ENCODE measurements at regions not wholly inside any gene's neighbourhood (a gene's known extent, or its start where the extent isn't known, plus 50 kb on each side); places are given as distances from the start of the nearest gene placed in this dataset.
"Not testable (repeated sequence)": the region's sequence is repeated elsewhere in the genome, so short reads cannot be mapped to it uniquely, and the experiment has no call there.

DNA sequence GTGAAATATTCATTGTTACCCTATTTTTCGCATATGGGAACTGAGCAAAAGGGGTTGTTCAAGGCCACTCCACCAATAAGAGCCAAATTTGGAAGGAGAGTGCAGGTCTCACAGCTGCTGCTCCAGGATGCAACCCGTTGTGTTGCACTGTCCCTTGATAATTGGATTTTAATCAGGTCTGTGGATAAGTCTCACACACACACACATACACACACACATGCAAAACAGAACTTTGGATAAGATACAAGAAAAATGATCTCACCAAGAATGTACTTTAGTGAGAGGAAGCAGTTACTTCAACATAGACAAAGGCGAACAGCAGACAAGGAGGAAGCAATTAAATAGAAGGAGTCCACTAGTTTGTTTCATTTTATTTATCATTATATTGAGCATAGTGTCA lies 127.3 kb upstream of the EDNRB start:
- H3K9me3 ChIP-seq, result no peaks in the 10 kb centered on the region
- no peak overlapping the region for H3K4me3 ChIP-seq
- H3K27me3 ChIP-seq, result no peaks in the 10 kb centered on the region; the same call in 1 of the 2 replicates
- H3K36me3 ChIP-seq, result no peaks in the 10 kb centered on the region
- no peak for DNase-seq

DNA sequence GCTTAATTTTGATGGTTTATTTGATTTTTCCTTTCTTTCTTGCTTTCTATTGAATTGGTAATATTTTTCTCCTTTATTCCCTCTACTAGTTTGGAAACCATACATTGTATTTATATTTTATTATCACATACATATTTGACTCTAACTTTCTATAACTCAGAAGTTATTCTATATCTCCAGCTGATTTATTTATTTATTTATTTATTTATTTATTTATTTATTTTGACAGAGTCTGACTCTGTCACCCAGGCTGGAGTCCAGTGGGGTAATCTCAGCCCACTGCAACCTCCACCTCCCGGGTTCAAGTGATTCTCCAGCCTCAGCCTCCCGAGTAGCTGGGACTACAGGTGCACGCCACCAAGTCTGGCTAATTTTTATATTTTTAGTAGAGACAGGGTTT lies 122.7 kb upstream of the EDNRB start:
- not testable (repeated sequence) for H3K27me3 ChIP-seq, H3K4me3 ChIP-seq, DNase-seq, H3K36me3 ChIP-seq, H3K9me3 ChIP-seq

DNA sequence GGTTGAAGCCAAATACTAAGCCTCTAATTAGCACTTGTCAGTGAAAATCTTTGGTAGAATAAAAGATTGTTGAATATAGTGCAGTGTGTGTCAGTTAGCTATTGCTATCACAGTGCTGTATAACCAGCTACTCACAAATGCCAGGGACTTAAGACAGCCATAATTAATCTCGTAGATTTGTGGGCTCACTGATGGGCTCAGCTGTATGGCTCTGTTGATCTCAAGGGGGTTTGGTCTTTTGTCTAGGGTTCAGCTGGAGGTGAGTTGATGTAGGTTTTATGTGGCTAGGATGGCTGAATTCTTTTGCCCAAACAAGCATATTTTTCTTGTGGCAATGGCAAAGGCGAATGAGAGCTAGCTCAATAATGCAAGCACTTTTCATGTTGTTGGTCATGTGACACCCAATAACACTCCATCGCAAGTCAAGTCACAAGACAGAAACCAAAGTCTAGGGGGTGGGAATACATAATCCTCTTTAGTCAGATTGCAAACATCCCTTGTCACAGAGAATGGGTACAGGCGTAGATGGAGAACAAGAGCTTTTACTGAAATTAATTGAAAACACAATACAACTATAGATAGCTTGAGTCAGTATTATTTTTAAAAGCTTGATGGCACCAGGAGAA lies 121.7 kb upstream of the EDNRB start:
- no peak for DNase-seq
- Histone ChIP-seq H3K27me3 (no peaks in the 10 kb centered on the region; the same call in 1 of the 2 replicates), H3K4me3 (no peak overlapping the region), H3K9me3 (no peaks in the 10 kb centered on the region), H3K36me3 (no peaks in the 10 kb centered on the region)

DNA sequence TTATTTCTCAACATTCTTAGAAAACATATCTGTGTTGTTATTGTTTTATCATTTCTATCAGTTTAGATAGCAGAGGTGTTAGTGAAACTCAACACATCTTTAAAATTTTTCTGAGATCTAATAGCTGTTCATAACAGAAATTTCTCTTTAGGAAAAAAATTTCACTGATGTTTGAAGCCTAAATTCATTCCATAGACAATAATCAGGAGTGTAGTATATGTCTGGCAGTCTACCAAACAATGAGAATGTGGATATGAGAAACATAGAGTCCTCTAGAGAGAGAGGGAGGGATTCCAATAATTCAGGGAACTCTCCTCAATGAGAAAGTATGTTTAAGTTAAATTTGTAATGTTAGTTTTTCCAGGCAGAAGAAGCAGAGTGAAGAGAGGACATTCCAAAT lies 118.2 kb upstream of the EDNRB start:
- Histone ChIP-seq H3K36me3 (no peaks in the 10 kb centered on the region), H3K27me3 (no peaks in the 10 kb centered on the region), H3K4me3 (no peak overlapping the region), H3K9me3 (no peaks in the 10 kb centered on the region)
- DNase-seq, result no peak

DNA sequence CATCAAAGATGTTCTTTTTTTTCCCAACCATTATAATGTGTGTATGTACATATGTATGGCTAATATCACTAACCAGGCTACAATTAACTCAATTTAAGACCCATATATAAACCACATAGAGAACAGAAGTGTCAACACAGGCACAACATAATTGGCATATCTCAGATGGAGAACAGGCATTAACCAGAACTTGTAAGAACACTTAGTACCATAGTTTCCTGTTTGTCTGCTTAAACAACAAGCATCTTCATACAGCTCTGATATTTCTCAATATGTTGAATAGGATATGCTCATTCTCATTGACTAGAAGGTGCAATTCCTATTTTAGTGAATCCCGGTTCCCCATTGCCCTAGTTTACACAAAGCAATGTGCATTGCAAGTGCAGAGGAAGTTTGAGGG lies 116.9 kb upstream of the EDNRB start:
- DNase-seq, result no peak
- no peaks in the 10 kb centered on the region for H3K9me3 ChIP-seq
- H3K4me3 ChIP-seq, result no peak overlapping the region
- no peaks in the 10 kb centered on the region for H3K27me3 ChIP-seq
- H3K36me3 ChIP-seq, result no peaks in the 10 kb centered on the region

DNA sequence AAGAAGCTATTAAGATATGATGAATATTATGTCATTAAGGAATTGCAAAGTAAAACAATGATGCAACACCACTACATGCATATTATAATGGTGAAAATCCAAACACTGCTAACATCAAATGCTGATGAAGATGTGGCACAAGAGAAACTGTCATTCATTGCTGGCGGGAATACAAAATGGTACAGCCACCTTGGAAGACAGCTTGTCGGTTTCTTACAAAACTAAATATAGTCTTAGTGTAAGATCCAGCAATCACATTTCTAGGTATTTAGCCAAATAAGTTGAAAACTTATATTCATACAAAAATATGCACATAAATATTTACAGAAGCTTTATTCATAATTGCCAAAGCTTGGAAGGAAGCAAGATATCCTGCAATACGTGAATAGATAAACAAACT lies 114.9 kb upstream of the EDNRB start:
- Histone ChIP-seq H3K27me3 (no peaks in the 10 kb centered on the region), H3K36me3 (no peaks in the 10 kb centered on the region), H3K4me3 (no peak overlapping the region), H3K9me3 (no peaks in the 10 kb centered on the region)
- DNase-seq, result no peak

DNA sequence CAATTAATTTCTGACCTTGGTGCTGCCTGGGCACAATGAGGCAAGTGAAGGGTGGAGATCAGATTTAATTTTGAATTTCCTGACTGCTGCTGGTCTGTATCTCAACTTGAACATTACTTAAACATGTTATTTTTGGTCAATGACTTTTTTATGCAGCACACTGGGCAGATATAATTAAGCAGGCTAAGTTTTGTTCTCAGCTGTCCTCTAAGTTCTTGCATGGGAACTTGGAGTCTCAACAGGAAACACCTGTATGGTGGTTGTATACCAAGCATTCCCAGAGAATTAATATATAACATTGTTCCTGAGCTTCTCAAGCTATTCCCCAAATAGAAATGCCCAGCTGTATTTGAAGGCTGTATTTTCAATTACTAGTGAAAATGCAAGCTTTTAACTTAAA lies 113.5 kb upstream of the EDNRB start:
- H3K27me3 ChIP-seq, result no peaks in the 10 kb centered on the region
- no peaks in the 10 kb centered on the region for H3K9me3 ChIP-seq
- DNase-seq, result no peak
- no peak overlapping the region for H3K4me3 ChIP-seq
- H3K36me3 ChIP-seq, result no peaks in the 10 kb centered on the region

DNA sequence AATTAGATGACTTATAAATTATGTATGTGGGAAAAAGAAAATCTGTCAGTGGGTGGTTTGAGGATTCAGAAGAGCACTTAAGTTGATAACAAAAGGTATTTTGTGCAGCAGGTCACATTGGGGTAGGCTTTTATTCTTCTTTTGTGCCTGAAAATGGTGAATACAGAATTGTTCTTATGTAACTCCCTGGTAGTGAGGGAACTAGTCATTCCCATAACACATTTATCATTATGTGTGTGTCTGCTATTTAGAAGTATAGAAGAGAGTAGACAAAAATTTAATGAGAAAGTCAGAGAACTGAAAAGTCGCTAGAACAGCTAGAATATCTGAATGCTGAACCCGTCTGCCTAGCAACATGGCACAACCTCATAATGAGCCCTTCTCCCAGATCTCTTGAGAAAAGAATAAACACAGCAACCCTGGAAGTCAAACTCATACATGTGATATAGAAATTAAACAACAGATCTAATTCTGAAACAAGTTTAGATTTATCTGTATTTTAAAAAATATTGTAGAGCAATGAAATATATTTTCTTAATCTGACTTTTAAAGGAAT lies 111.8 kb upstream of the EDNRB start:
- Histone ChIP-seq H3K4me3 (no peak overlapping the region), H3K27me3 (no peaks in the 10 kb centered on the region), H3K36me3 (no peaks in the 10 kb centered on the region), H3K9me3 (no peaks in the 10 kb centered on the region)
- DNase-seq, result no peak

DNA sequence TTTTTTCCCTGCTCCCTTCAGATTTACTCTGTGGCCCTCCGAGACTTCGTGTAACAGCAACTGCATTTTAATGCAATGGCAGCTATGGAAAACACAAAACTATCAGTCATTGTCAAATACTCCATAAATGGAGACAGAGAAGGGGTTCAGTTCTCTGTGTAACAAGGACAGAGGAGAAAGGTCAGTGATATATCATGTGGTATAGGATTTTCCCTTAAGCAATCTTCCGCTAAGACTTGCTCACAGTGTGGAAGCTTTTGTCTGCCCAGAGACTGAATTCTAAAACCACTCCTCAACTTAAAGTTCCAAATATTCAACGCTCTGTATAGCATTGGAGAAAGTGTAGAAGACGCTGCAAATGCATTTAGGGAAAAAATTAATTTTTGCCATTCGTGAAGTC lies 111.3 kb upstream of the EDNRB start:
- Histone ChIP-seq H3K9me3 (no peaks in the 10 kb centered on the region), H3K4me3 (no peak overlapping the region), H3K27me3 (no peaks in the 10 kb centered on the region), H3K36me3 (no peaks in the 10 kb centered on the region)
- no peak for DNase-seq

DNA sequence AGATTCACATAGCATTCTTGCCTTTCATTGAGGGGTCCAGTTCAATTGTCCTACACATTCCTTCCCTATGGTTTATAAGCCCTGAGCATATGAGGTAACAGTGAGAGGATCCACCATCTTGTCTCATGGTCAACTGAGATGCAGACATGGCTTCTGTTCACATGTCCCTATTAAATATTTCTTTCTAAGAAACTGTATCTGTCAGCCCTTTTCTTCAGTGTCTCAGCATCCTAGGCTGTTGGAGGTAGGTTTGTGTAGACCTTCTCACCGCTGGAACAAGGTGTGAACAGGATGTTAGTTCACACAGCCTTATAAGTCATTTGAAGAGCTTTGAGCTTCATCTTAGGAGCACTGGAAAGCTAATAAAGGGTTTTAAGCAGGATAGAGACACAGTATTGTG lies 110.3 kb upstream of the EDNRB start:
- Histone ChIP-seq H3K9me3 (no peaks in the 10 kb centered on the region), H3K27me3 (no peaks in the 10 kb centered on the region), H3K4me3 (no peak overlapping the region), H3K36me3 (no peaks in the 10 kb centered on the region)
- DNase-seq, result no peak

DNA sequence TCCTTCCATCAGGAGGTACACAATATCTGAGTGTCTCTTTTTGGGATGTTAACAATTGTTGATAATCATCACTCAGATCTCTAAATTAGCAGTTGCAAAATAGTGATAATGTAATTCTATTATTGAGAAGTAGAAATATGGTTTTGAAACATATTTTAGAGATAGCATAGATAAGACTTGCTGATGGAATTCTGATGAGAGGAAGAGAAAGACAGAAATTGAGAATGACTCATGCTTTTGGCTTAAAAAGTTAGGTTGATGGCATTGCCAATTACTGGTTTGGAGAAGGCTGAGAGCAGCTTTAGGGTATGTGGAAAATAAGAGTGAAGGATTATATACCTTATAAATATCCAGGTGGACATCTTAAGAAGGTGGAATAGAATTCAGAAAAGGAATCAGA lies 106.4 kb upstream of the EDNRB start:
- no peaks in the 10 kb centered on the region for H3K9me3 ChIP-seq
- H3K36me3 ChIP-seq, result no peaks in the 10 kb centered on the region
- no peaks in the 10 kb centered on the region for H3K27me3 ChIP-seq
- H3K4me3 ChIP-seq, result no peak overlapping the region
- no peak for DNase-seq

DNA sequence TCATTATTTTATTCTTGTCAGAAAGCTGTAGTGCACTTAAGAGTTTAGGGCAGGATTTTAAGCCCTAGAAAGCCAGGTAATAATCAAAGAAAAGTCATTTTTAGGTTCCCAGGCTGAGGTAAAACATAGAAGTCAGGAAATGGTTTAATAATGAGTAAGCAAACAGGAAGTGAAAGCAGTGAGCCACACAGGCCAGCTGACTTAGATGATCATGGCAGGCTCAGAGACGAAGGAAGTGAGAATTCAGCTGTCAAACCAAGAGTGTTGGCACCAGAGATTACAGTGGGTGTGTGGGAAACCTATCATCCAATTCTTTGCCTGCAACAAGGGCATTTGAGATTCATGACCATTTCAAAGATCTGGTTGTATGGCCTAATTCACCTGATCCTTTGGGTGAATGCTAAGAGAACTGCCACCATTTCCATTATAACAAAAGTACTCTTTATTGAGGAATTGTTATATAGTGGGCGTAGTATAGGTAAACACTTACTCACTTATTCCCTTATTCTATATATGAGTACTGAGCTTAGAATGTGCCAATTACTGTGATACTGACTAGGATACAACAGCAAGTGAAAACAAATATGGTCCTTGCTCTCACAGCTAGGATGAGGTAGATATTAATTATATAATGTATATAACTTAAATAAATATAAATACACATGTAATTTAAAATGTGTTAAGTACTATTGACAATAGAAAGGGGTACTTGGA lies 103.7 kb upstream of the EDNRB start:
- DNase-seq, result peak; percentile 42
- Histone ChIP-seq H3K9me3 (no peaks in the 10 kb centered on the region), H3K36me3 (no peaks in the 10 kb centered on the region), H3K27me3 (no peaks in the 10 kb centered on the region), H3K4me3 (no peak overlapping the region)

DNA sequence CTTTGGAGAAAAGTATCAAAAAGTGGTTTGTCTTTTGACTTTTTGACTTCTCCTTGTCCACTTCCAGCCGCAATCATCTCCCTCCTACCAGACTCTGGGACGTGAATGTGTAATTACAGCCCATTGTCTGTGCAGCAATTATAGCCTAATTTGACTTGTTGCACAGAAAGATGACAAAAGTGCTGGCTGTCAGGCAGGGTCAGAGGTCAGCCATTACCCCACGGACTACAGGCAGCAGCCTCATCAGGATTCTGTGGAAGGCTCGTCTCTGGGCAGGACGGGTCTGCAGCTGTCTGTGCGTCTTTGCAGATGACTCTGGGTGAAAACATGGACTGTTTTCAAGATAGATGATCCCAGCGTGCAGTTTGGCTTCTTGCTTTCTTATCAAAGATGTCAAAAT lies 102.2 kb upstream of the EDNRB start:
- no peak for DNase-seq

DNA sequence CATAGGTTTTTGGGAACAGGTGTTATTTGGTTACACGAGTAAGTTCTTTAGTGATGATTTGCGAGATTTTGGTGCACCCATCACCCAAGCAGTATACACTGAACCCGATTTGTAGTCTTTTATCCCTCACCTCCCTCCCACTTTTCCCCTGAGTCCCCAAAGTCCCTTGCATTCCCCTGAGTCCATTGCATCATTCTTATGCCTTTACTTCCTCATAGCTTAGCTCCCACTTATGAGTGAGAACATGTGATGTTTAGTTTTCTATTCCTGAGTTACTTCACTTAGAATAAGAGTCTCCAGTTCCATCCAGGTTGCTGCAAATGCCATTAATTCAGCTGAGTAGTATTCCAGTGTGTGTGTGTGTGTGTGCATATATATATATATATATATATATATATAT lies 97.2 kb upstream of the EDNRB start:
- Histone ChIP-seq H3K9me3 (no peaks in the 10 kb centered on the region), H3K36me3 (no peaks in the 10 kb centered on the region), H3K4me3 (no peak overlapping the region), H3K27me3 (no peaks in the 10 kb centered on the region)
- DNase-seq, result no peak

More for the DNA sequence above, 102.2 kb upstream of the EDNRB start:
- Histone ChIP-seq H3K9me3 (no peaks in the 10 kb centered on the region), H3K27me3 (no peaks in the 10 kb centered on the region), H3K36me3 (no peaks in the 10 kb centered on the region), H3K4me3 (no peak overlapping the region)

DNA sequence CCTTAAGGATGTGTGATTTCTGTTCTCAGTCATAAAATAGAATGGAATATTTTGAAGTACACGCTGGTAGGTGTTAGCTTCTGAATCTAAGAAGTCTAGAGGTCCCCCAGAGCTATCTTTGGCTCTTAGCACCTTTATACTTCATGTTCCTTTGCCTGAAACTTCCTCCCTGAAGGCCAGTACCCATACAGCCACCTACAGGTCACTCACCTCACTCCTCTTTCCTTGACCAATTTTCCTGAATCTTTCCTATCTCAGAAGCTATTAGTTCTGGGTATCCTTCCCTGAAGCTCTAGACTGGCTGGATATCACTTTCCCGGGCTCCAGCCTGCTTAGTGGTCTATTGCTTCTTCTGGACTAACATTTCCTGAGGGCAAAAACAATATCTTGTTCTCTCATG lies 93.4 kb upstream of the EDNRB start:
- DNase-seq, result no peak
- Histone ChIP-seq H3K36me3 (no peaks in the 10 kb centered on the region), H3K9me3 (no peaks in the 10 kb centered on the region), H3K27me3 (no peaks in the 10 kb centered on the region), H3K4me3 (no peak overlapping the region)

DNA sequence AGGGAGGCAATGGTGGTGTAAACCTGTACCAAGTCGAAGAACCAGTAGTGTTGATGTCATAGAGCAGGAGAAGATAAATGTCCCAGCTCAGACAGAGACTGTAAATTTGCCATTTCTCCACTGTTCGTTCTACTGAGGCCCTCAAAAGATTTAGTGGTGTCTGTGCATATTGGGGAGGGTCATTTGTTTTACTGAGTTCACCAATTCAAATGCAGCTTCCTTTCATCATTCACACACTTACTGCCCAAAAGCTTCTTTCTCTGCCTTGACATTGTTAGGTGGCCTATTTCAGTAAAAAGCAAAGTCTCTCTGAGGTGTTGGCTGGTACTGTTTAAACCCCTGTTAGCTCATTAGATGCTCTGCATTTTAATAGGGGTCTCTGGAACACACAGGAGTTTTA lies 86.2 kb upstream of the EDNRB start:
- H3K9me3 ChIP-seq, result no peaks in the 10 kb centered on the region
- no peak overlapping the region for H3K4me3 ChIP-seq
- H3K36me3 ChIP-seq, result no peaks in the 10 kb centered on the region

DNA sequence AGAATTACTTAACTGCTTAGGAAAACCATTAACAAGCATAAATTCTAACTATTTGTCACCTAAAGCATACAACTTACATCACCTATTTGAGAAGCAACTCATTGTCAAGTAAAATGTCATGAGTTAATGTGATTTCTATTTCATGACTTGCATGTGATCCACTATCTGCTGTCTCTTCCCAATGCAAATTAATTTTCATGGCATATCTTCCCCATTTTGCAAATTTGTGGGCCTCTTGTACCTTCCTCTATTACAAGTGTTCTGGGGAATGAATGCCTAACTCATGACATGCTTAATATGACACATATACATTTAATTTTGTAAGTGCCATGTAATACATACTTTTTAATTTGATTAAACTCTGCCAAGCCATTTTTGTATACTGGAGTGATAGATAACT lies 81.1 kb upstream of the EDNRB start:
- Histone ChIP-seq H3K36me3 (no peaks in the 10 kb centered on the region), H3K4me3 (no peak overlapping the region), H3K9me3 (no peaks in the 10 kb centered on the region), H3K27me3 (no peaks in the 10 kb centered on the region)
- DNase-seq, result no peak

More for the DNA sequence above, 86.2 kb upstream of the EDNRB start:
- no peaks in the 10 kb centered on the region for H3K27me3 ChIP-seq
- DNase-seq, result no peak

DNA sequence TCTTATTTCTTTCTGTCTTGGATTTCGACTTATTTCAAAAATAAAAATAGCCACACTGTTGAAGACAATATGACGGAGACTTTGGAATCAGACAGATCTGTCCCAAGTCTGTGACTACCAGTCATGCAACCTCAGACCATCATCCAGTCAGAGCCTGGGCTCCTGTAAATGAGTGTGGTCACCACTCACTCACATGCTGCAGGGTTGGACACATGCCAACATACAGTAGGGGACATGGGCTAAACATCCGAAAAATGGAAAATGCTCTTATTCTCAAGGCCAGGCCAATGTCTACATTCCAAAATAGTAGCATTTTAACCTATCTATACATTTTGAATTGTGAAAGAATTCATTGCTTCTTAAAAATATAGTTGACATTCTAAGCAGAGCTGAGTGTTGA lies 75.5 kb upstream of the EDNRB start:
- H3K36me3 ChIP-seq, result no peaks in the 10 kb centered on the region
- no peaks in the 10 kb centered on the region for H3K9me3 ChIP-seq
- no peak for DNase-seq
- no peaks in the 10 kb centered on the region for H3K27me3 ChIP-seq
- no peak overlapping the region for H3K4me3 ChIP-seq

Data from MG63 (cell line).